ENCODE measurements at regions not wholly inside any gene's neighbourhood (a gene's known extent, or its start where the extent isn't known, plus 50 kb on each side); places are given as distances from the start of the nearest gene placed in this dataset.

DNA sequence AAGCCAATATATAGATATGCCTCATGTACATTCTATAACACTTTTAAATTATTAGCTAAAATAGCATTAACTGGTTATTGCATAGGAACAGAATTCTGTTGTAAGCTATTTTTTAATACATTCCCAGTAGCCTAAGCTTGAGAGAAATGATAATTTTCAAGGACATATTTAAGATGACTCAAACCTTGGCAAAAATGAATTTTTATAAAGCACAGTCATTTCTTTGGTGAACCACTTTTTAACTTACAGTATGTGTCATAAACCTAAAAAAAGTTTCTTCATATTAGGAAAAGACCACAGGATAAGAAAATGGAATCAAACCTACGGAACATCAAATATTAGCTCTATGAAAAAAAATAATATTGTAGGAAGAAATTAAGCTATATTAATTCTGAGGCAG lies 986.3 kb downstream of the STIM2 start:
- TF ChIP-seq CTCF (IDR thresholded peaks at IDR 0.05; ENCODE audit: borderline replicate concordance, insufficient read depth, low read depth, low read length), result no peak
- no peak overlapping the region for H3K4me3 ChIP-seq (ENCODE audit: low read depth, low read length)

DNA sequence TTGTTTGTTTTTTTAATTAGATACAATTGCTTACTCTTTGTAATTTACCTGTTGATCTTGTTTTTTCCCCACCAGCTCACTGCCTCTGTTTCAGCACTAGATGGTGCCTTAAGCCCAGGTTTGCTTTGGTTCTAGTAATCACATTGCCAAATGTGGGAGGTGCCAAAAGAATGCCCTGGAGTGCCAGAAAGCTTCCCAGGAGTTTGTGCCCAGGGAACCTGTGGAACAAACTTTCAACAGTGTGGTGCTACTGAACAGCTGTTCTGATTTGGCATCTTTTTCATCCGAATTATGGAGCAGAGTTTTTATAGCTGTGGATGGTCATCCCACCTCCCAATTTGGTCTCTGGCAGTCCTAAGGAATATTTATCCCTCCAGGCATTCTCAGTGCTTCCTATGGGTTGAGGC lies 1000.7 kb downstream of the STIM2 start:
- TF ChIP-seq CTCF (IDR thresholded peaks at IDR 0.05; ENCODE audit: borderline replicate concordance, insufficient read depth, low read depth, low read length), result no peak
- no peak overlapping the region for H3K4me3 ChIP-seq (ENCODE audit: low read depth, low read length)

DNA sequence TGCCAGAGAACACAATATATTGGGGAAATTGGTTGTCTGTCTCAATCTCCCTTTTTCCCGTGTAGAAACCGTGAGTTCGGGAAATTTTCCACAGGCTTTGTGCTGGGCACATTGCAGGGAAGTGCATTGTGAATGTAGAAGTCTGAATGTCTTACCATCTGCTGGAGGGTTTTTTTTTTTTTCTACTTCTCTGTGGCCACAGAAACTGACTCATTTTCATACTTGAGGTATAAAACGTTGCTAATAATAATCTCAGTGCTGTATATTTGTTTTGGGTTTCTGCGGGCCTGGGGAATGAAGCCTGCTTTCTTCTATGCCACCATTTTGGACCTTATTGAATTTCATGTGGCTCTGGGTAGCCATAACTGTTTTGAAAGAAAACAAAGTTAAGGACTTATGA lies 1001.2 kb downstream of the STIM2 start:
- no peak for TF ChIP-seq CTCF (IDR thresholded peaks at IDR 0.05; ENCODE audit: borderline replicate concordance, insufficient read depth, low read depth, low read length)
- no peak overlapping the region for H3K4me3 ChIP-seq (ENCODE audit: low read depth, low read length)

DNA sequence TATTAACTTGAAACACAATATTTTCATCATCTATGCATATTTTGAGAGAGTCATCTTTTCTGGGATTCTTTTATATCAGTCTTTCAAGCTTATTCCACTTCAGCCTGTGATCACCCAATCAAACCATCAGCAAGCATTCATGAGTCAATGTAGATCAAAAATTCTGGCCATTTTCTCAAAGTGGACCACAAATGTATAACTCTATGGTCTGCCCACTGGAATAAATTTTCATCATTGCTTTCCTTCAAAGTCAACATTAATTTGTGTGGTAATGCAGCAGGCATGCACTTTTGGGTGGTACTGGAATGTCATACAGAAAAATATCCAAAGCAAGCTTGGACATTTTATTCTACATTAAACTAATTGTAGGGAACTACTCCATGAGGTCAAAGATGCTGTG lies 1013.0 kb downstream of the STIM2 start:
- no peak overlapping the region for H3K4me3 ChIP-seq (ENCODE audit: low read depth, low read length)
- TF ChIP-seq CTCF (IDR thresholded peaks at IDR 0.05; ENCODE audit: borderline replicate concordance, insufficient read depth, low read depth, low read length), result no peak

GRCh38 chr4:27881705-27882104 lies 1021.1 kb downstream of the STIM2 start:
- no peak overlapping the region for H3K4me3 ChIP-seq (ENCODE audit: low read depth, low read length)
- TF ChIP-seq CTCF (IDR thresholded peaks at IDR 0.05; ENCODE audit: borderline replicate concordance, insufficient read depth, low read depth, low read length), result no peak

DNA sequence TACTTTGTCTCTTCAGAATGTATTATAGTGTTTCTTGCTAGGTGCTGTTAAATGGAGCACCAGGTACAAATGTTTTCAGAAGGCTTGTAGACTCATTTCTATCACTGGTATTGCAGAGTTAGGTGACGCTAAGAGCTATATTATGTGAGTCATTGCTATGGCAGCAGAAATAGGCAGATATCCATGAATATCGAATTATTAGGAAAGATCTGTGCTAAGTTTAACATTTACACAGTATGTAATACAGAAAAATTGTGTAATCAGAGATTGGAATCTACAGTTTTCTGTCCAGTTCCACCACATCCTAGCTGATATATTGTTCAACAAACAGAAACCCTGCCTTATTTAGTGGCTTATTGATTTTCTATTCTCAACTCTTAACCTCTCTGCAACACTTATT lies 1025.5 kb downstream of the STIM2 start:
- no peak overlapping the region for H3K4me3 ChIP-seq (ENCODE audit: low read depth, low read length)

GRCh38 chr4:27887646-27888045 lies 1027.0 kb downstream of the STIM2 start:
- H3K4me3 ChIP-seq (ENCODE audit: low read depth, low read length), result no peak overlapping the region
- TF ChIP-seq CTCF (IDR thresholded peaks at IDR 0.05; ENCODE audit: borderline replicate concordance, insufficient read depth, low read depth, low read length), result no peak

More for the DNA sequence above, 1025.5 kb downstream of the STIM2 start:
- no peak for TF ChIP-seq CTCF (IDR thresholded peaks at IDR 0.05; ENCODE audit: borderline replicate concordance, insufficient read depth, low read depth, low read length)
